RWPE2 (cell line): ENCODE measurements at regions not wholly inside any gene's neighbourhood (a gene's known extent, or its start where the extent isn't known, plus 50 kb on each side); places are given as distances from the start of the nearest gene placed in this dataset.

ENCODE experiments used
- ATAC-seq: fragments of 200-7000 bp; cut with Tn5 transposase; 3 replicates; pipeline ENCODE4 v1.9.1; 2021; ENCODE audit warnings: low read depth
- DNase-seq: peaks from one replicate; pipeline ENCODE4 v3.0.0-alpha.2; 2020; ENCODE audit warnings: low spot score
- H3K27ac ChIP-seq: fragments of 450-650 bp; 2 replicates; pipeline ENCODE4 v1.5.1; 2017; ENCODE audit warnings: mild to moderate bottlenecking; ENCODE audit not compliant: poor library complexity, severe bottlenecking
- H3K27me3 ChIP-seq: fragments of 250-450 bp; sonication (Bioruptor Pico); 2 replicates; pipeline ENCODE4 v1.5.1; 2021; ENCODE audit warnings: mild to moderate bottlenecking, moderate library complexity; ENCODE audit not compliant: insufficient read depth, poor library complexity, severe bottlenecking
- H3K36me3 ChIP-seq: fragments of 250-450 bp; sonication (Bioruptor Pico); 2 replicates; pipeline ENCODE4 v1.5.1; 2020; ENCODE audit warnings: low read depth, mild to moderate bottlenecking, moderate library complexity
- H3K4me1 ChIP-seq: fragments of 250-450 bp; sonication (Bioruptor Pico); 2 replicates; pipeline ENCODE4 v1.5.1; 2021; ENCODE audit warnings: mild to moderate bottlenecking, moderate library complexity; ENCODE audit not compliant: insufficient read depth, poor library complexity, severe bottlenecking
- H3K4me3 ChIP-seq: fragments of 250-450 bp; sonication (Bioruptor Pico); 2 replicates; pipeline ENCODE4 v1.5.1; 2021; ENCODE audit warnings: mild to moderate bottlenecking, moderate library complexity; ENCODE audit not compliant: severe bottlenecking
- H3K9me3 ChIP-seq: fragments of 250-450 bp; sonication (Bioruptor Pico); 2 replicates; pipeline ENCODE4 v1.5.1; 2021; ENCODE audit warnings: mild to moderate bottlenecking, moderate library complexity; ENCODE audit not compliant: severe bottlenecking
- TF ChIP-seq, protein P1 (sequence below): fragments of 450-650 bp; IDR thresholded peaks from one replicate; pipeline ENCODE4 v1.5.1; 2017; ENCODE audit warnings: mild to moderate bottlenecking, moderate library complexity; ENCODE audit not compliant: poor library complexity, severe bottlenecking

DNA sequence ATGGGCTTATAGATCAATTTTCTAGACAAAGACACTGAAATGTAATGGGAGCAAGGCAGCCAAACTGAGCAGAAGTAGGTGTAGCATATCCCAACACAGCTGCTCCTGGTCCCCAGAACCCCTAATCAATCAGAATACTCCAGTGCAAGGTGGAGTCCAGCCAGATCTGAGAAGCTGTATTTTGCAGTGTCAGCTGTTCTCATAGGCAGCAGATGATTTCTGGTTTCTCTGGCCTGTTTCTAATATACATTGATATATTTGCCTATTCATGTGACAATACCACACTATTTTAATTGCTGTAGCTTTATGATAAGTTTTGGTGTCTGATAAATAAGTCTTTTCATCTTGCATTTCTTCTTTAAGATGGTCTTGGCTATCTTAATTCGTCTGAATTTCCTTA, 117.4 kb upstream of the STARD3NL start:
- Histone ChIP-seq H3K4me1 (no peaks in the 10 kb centered on the region), H3K36me3 (no peaks in the 10 kb centered on the region), H3K9me3 (no peaks in the 10 kb centered on the region), H3K4me3 (no peak overlapping the region), H3K27me3 (no peaks in the 10 kb centered on the region), H3K27ac (no peak overlapping the region)
- TF ChIP-seq, protein P1, sequence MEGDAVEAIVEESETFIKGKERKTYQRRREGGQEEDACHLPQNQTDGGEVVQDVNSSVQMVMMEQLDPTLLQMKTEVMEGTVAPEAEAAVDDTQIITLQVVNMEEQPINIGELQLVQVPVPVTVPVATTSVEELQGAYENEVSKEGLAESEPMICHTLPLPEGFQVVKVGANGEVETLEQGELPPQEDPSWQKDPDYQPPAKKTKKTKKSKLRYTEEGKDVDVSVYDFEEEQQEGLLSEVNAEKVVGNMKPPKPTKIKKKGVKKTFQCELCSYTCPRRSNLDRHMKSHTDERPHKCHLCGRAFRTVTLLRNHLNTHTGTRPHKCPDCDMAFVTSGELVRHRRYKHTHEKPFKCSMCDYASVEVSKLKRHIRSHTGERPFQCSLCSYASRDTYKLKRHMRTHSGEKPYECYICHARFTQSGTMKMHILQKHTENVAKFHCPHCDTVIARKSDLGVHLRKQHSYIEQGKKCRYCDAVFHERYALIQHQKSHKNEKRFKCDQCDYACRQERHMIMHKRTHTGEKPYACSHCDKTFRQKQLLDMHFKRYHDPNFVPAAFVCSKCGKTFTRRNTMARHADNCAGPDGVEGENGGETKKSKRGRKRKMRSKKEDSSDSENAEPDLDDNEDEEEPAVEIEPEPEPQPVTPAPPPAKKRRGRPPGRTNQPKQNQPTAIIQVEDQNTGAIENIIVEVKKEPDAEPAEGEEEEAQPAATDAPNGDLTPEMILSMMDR: no peak
- ATAC-seq: no peak
- no peak for DNase-seq

GRCh38 chr7:38066391-38066790, 111.7 kb upstream of the STARD3NL start:
- Histone ChIP-seq H3K4me1 (no peaks in the 10 kb centered on the region), H3K36me3 (no peaks in the 10 kb centered on the region)
- TF ChIP-seq, protein P1: no peak

GRCh38 chr7:38068461-38068860, 109.6 kb upstream of the STARD3NL start:
- Histone ChIP-seq H3K4me3 (no peak overlapping the region), H3K36me3 (no peaks in the 10 kb centered on the region), H3K9me3 (no peaks in the 10 kb centered on the region), H3K27ac (no peak overlapping the region), H3K27me3 (no peaks in the 10 kb centered on the region), H3K4me1 (no peaks in the 10 kb centered on the region)
- ATAC-seq (no peak), DNase-seq (no peak)
- TF ChIP-seq, protein P1: no peak

More at GRCh38 chr7:38066391-38066790, 111.7 kb upstream of the STARD3NL start:
- no peak for DNase-seq
- Histone ChIP-seq H3K4me3 (no peak overlapping the region), H3K9me3 (no peaks in the 10 kb centered on the region), H3K27ac (no peak overlapping the region), H3K27me3 (no peaks in the 10 kb centered on the region)
- no peak for ATAC-seq

DNA sequence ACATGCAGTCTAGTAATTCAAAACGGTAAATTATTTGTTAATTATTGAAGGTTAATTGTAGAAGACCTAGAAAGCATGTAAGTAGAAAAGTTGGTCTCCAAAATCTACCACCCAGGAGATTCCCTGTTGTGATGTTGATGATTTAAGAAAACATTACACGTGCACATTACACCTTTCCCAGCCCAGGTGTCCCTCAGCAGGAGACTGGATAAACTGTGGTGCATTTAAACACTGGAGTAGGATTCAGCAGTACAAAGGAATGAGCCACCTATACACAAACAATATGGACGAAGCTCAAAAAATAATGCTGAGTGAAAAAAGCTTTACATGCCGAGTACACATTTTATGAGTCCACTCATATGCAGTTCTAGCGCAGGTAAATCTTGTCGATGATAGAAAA, 109.0 kb upstream of the STARD3NL start:
- ATAC-seq: no peak
- TF ChIP-seq, protein P1: no peak
- no peaks in the 10 kb centered on the region for H3K27me3 ChIP-seq

DNA sequence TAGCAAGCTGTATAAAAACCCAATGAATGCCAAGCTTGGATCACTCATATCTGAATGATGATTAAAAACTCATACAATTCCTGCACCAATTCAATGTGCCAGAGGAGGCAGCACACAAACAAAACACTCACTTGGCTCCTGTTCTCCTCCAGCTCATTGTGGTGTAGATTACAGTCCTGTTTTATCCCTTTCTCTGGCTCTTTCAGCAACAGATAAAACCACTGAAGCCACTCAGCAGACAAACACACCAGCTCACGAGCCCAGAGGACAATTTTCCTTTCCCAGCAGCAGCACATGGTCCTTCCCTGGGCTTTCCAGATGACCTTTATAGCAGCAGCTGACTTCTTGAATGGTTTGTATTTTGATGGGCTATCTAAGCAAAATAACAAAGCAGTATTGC, 107.3 kb upstream of the STARD3NL start:
- Histone ChIP-seq H3K27ac (no peak overlapping the region), H3K4me3 (no peak overlapping the region), H3K9me3 (no peaks in the 10 kb centered on the region), H3K4me1 (no peaks in the 10 kb centered on the region), H3K27me3 (no peaks in the 10 kb centered on the region), H3K36me3 (no peaks in the 10 kb centered on the region)
- DNase-seq (no peak), ATAC-seq (no peak)
- TF ChIP-seq, protein P1: peak; percentile 23

More for the DNA sequence above, 109.0 kb upstream of the STARD3NL start:
- no peak for DNase-seq
- H3K4me1 ChIP-seq: no peaks in the 10 kb centered on the region
- no peak overlapping the region for H3K4me3 ChIP-seq
- no peaks in the 10 kb centered on the region for H3K9me3 ChIP-seq
- no peaks in the 10 kb centered on the region for H3K36me3 ChIP-seq
- no peak overlapping the region for H3K27ac ChIP-seq
